VCaP (cell line): ENCODE measurements at regions not wholly inside any gene's neighbourhood (a gene's known extent, or its start where the extent isn't known, plus 50 kb on each side); places are given as distances from the start of the nearest gene placed in this dataset.

Experiments used
- H3K27ac ChIP-seq: fragments of 450-650 bp; 2 replicates; pipeline ENCODE4 v1.5.1; 2017
- CTCF ChIP-seq: fragments of 450-650 bp; conservative IDR thresholded peaks from 2 replicates; pipeline ENCODE4 v1.5.1; 2017; ENCODE audit warnings: mild to moderate bottlenecking, moderate library complexity

- no peak for TF ChIP-seq CTCF
Measured at GRCh38 chr6:166771701-166772100, 144.7 kb upstream of the RPS6KA2 start.

GRCh38 chr6:166770216-166771116, 143.4 kb upstream of the RPS6KA2 start:
- peak; percentile 35; the same call in 1 of the 2 replicates for TF ChIP-seq CTCF
- H3K27ac ChIP-seq: no peak overlapping the region

More at GRCh38 chr6:166771701-166772100, 144.7 kb upstream of the RPS6KA2 start:
- H3K27ac ChIP-seq: no peak overlapping the region

- TF ChIP-seq CTCF: no peak
- no peak overlapping the region for H3K27ac ChIP-seq
Measured at GRCh38 chr6:166769648-166770047, 142.6 kb upstream of the RPS6KA2 start.

- no peak overlapping the region for H3K27ac ChIP-seq
Measured at GRCh38 chr6:166768761-166769160, 141.7 kb upstream of the RPS6KA2 start.

GRCh38 chr6:166767230-166767629, 140.2 kb upstream of the RPS6KA2 start:
- TF ChIP-seq CTCF: no peak
- H3K27ac ChIP-seq: no peak overlapping the region

More at GRCh38 chr6:166768761-166769160, 141.7 kb upstream of the RPS6KA2 start:
- no peak for TF ChIP-seq CTCF

- no peak overlapping the region for H3K27ac ChIP-seq
- TF ChIP-seq CTCF: no peak
Measured at GRCh38 chr6:166766769-166767168, 139.7 kb upstream of the RPS6KA2 start.

GRCh38 chr6:166765234-166765541, 138.1 kb upstream of the RPS6KA2 start:
- TF ChIP-seq CTCF: no peak
- no peak overlapping the region for H3K27ac ChIP-seq
